H1 (cell line): ENCODE measurements at regions not wholly inside any gene's neighbourhood (a gene's known extent, or its start where the extent isn't known, plus 50 kb on each side); places are given as distances from the start of the nearest gene placed in this dataset.

Experiments used
- CTCF ChIA-PET: fragments of 300-600 bp; sonication (Branson Sonifier 250); formaldehyde crosslinking; loops from one replicate; lab custom pipeline; 2021; ENCODE audit not compliant: partially characterized antibody; lab: Charles Lee
- POLR2A ChIA-PET: fragments of 300-600 bp; sonication (Branson Sonifier 250); formaldehyde crosslinking; loops from one replicate; lab custom pipeline; 2021; ENCODE audit warnings: inconsistent platforms; ENCODE audit not compliant: partially characterized antibody; lab: Charles Lee
- DNase-seq, 2 experiments: peaks; one replicate each; pipeline versions ENCODE4 v3.0.0 to v3.0.0-alpha.2; 2010 to 2022; ENCODE audit warnings: low spot score in 2 of 2, low read depth in 1 of 2, mixed read lengths in 1 of 2
- FAIRE-seq: peaks from 2 replicates; lab custom pipeline; 2011; peaks lifted over from hg19 to GRCh38; lab: Jason Lieb, UNC
- H2AFZ ChIP-seq: 2 replicates; pipeline ENCODE4 v1.8.1; 2012; ENCODE audit warnings: low read length, inconsistent platforms
- H2AK5ac ChIP-seq: 2 replicates; pipeline ENCODE4 v1.6.1; 2013; ENCODE audit warnings: low read depth, low read length
- H2BK120ac ChIP-seq: replicated peaks from 2 replicates; pipeline ENCODE3; 2013; ENCODE audit warnings: low read depth, low read length, inconsistent platforms
- H2BK12ac ChIP-seq: 2 replicates; pipeline ENCODE4 v1.6.1; 2013; ENCODE audit warnings: low read depth, low read length
- H2BK15ac ChIP-seq: 2 replicates; pipeline ENCODE4 v1.6.1; 2013; ENCODE audit warnings: low read length
- H2BK20ac ChIP-seq: 2 replicates; pipeline ENCODE4 v1.6.1; 2013; ENCODE audit warnings: low read length
- H2BK5ac ChIP-seq: 2 replicates; pipeline ENCODE4 v1.6.1; 2013; ENCODE audit warnings: low read depth, low read length
- H3K14ac ChIP-seq: 2 replicates; pipeline ENCODE4 v1.6.1; 2013; ENCODE audit warnings: inconsistent platforms; ENCODE audit not compliant: insufficient read length
- H3K18ac ChIP-seq: 2 replicates; pipeline ENCODE4 v1.6.1; 2013; ENCODE audit warnings: low read length; ENCODE audit errors: extremely low read depth
- H3K23ac ChIP-seq: 2 replicates; pipeline ENCODE4 v1.6.1; 2013; ENCODE audit warnings: inconsistent platforms; ENCODE audit not compliant: insufficient read length
- H3K23me2 ChIP-seq: 2 replicates; pipeline ENCODE4 v1.6.1; 2013; ENCODE audit warnings: low read depth, low read length
- H3K27ac ChIP-seq: 2 replicates; pipeline ENCODE4 v1.6.1; 2011; ENCODE audit warnings: low read depth, low read length, inconsistent platforms
- H3K27me3 ChIP-seq, 4 experiments: replicated peaks in 1 of 4; 1 replicate in 1 of 4; 2 replicates in 3 of 4; pipeline versions ENCODE4 v1.6.1 to v1.8.1; 2011 to 2013; ENCODE audit warnings: low read length in 3 of 4, mild to moderate bottlenecking in 3 of 4, inconsistent platforms in 2 of 4, mixed read lengths in 2 of 4, moderate library complexity in 1 of 4; ENCODE audit not compliant: control insufficient read depth in 3 of 4, insufficient read depth in 3 of 4; ENCODE audit errors: extremely low read depth in 1 of 4
- H3K36me3 ChIP-seq, 4 experiments: 2 replicates each; pipeline versions ENCODE4 v1.6.1 to v1.8.1; 2011 to 2013; ENCODE audit warnings: mild to moderate bottlenecking in 4 of 4, low read length in 3 of 4, moderate library complexity in 2 of 4, control low read depth in 1 of 4, inconsistent platforms in 1 of 4; ENCODE audit not compliant: insufficient read depth in 4 of 4, control insufficient read depth in 2 of 4
- H3K4ac ChIP-seq: replicated peaks from 2 replicates; pipeline ENCODE3; 2013; ENCODE audit warnings: low read length, low read depth, mixed read lengths, inconsistent platforms; ENCODE audit not compliant: insufficient read length
- H3K4me1 ChIP-seq, 4 experiments: replicated peaks in 1 of 4; 1 replicate in 1 of 4; 2 replicates in 3 of 4; pipeline versions ENCODE4 v1.6.1 to v1.8.1; 2011 to 2013; ENCODE audit warnings: low read length in 3 of 4, inconsistent platforms in 2 of 4, mixed read lengths in 1 of 4; ENCODE audit not compliant: insufficient read depth in 4 of 4, control insufficient read depth in 3 of 4
- H3K4me2 ChIP-seq, 2 experiments: 2 replicates each; pipeline versions ENCODE4 v1.6.1 to v1.8.1; 2011 to 2013; ENCODE audit warnings: low read depth in 2 of 2, low read length in 2 of 2, control low read depth in 1 of 2, inconsistent platforms in 1 of 2, mild to moderate bottlenecking in 1 of 2; ENCODE audit not compliant: insufficient read depth in 1 of 2
- H3K4me3 ChIP-seq, 4 experiments: fragments of 200-600, 300-600 bp in 1 of 4; sonication (generic), shearing (Covaris generic), sonication (Bioruptor Twin) in 1 of 4; 2 replicates each; pipeline versions ENCODE4 v1.5.1 to v1.8.1; 2011 to 2016; ENCODE audit warnings: low read length in 4 of 4, low read depth in 3 of 4, control low read depth in 2 of 4, inconsistent platforms in 2 of 4, mild to moderate bottlenecking in 2 of 4, mixed read lengths in 1 of 4, moderate library complexity in 1 of 4; ENCODE audit not compliant: insufficient read depth in 2 of 4; ENCODE audit errors: extremely low read depth in 1 of 4
- H3K56ac ChIP-seq: replicated peaks from 2 replicates; pipeline ENCODE3; 2013; ENCODE audit warnings: low read depth, mild to moderate bottlenecking, mixed read lengths, low read length, inconsistent platforms; ENCODE audit not compliant: insufficient read length
- H3K79me1 ChIP-seq: 2 replicates; pipeline ENCODE4 v1.6.1; 2013; ENCODE audit warnings: low read depth, low read length, control low read depth
- H3K79me2 ChIP-seq, 2 experiments: 2 replicates each; pipeline versions ENCODE4 v1.6.1 to v1.8.1; 2012 to 2013; ENCODE audit warnings: low read length in 2 of 2, mild to moderate bottlenecking in 2 of 2, inconsistent platforms in 1 of 2; ENCODE audit not compliant: insufficient read depth in 2 of 2, control insufficient read depth in 1 of 2
- H3K9ac ChIP-seq, 4 experiments: replicated peaks in 1 of 4; 1 replicate in 1 of 4; 2 replicates in 3 of 4; pipeline versions ENCODE4 v1.6.1 to v1.8.1; 2011 to 2013; ENCODE audit warnings: low read depth in 3 of 4, low read length in 3 of 4, control low read depth in 2 of 4, mild to moderate bottlenecking in 2 of 4, moderate library complexity in 2 of 4, inconsistent platforms in 1 of 4; ENCODE audit errors: extremely low read depth in 1 of 4
- H3K9me3 ChIP-seq, 2 experiments: 2 replicates each; pipeline versions ENCODE4 v1.6.1 to v1.8.1; 2012 to 2013; ENCODE audit warnings: mild to moderate bottlenecking in 2 of 2, moderate library complexity in 2 of 2, control low read depth in 1 of 2, inconsistent platforms in 1 of 2, low read depth in 1 of 2, low read length in 1 of 2, mixed read lengths in 1 of 2; ENCODE audit not compliant: insufficient read depth in 2 of 2
- H4K20me1 ChIP-seq, 2 experiments: replicated peaks in 1 of 2; 2 replicates each; pipeline versions ENCODE3 to v1.8.1; 2011 to 2013; ENCODE audit warnings: inconsistent platforms in 2 of 2, low read length in 2 of 2, mild to moderate bottlenecking in 1 of 2; ENCODE audit not compliant: insufficient read depth in 2 of 2, control insufficient read depth in 1 of 2
- H4K5ac ChIP-seq: 2 replicates; pipeline ENCODE4 v1.6.1; 2013; ENCODE audit warnings: low read length, low read depth, mixed read lengths, inconsistent platforms; ENCODE audit not compliant: insufficient read length
- H4K8ac ChIP-seq: 2 replicates; pipeline ENCODE4 v1.8.0; 2013; ENCODE audit warnings: mild to moderate bottlenecking, moderate library complexity, low read length, inconsistent platforms; ENCODE audit not compliant: insufficient read depth; ENCODE audit errors: extremely low read depth
- H4K91ac ChIP-seq: replicated peaks from 2 replicates; pipeline ENCODE3; 2013; ENCODE audit warnings: low read length, mixed read lengths, inconsistent platforms; ENCODE audit not compliant: insufficient read length
- ASH2L ChIP-seq: fragments of 200-600, 300-600 bp; sonication (generic); IDR thresholded peaks from one replicate; pipeline ENCODE4 v1.7.1; 2017; ENCODE audit warnings: low read length
- RNF2 ChIP-seq: fragments of 200-900, 300-1000 bp; sonication (generic); IDR thresholded peaks from 2 replicates; pipeline ENCODE4 v1.7.1; 2016; ENCODE audit warnings: borderline replicate concordance, low read depth, mild to moderate bottlenecking, antibody characterized with exemption, low read length; ENCODE audit not compliant: poor library complexity, severe bottlenecking; ENCODE audit errors: missing control alignments
- WGBS, 2 experiments: shearing (Covaris generic) in 1 of 2; methylation state at CpG; one replicate each; pipeline versions ENCODE4 v1.1.6 to v1.1.7; 2013 to 2015; ENCODE audit warnings: low lambda C conversion rate in 2 of 2, mixed read lengths in 2 of 2, inconsistent platforms in 1 of 2, low coverage in 1 of 2, missing lambda C conversion rate in 1 of 2; ENCODE audit not compliant: insufficient replicate concordance in 2 of 2, insufficient coverage in 1 of 2, insufficient read length in 1 of 2; ENCODE audit errors: extremely low coverage in 1 of 2, missing lambda C conversion rate in 1 of 2; 5-methylcytosine and 5-hydroxymethylcytosine counted together

- no peak overlapping the region for H3K9ac ChIP-seq
- no peak overlapping the region for H2AK5ac ChIP-seq
- no peak overlapping the region for H4K91ac ChIP-seq
- H3K18ac ChIP-seq = no peak overlapping the region
- H4K5ac ChIP-seq = no peak overlapping the region
- no peaks in the 10 kb centered on the region for H3K36me3 ChIP-seq
- H3K9me3 ChIP-seq = no peaks in the 10 kb centered on the region
- H2BK15ac ChIP-seq = no peak overlapping the region
- H3K23me2 ChIP-seq = no peaks in the 10 kb centered on the region
- no peaks in the 10 kb centered on the region for H3K79me2 ChIP-seq
- FAIRE-seq = peak; percentile 57
- peaks cover 0 to 6% (median under 1%) of the 10 kb centered on the region in 4 experiments; a peak in 2 of 7 replicates for H3K4me1 ChIP-seq
- H3K27ac ChIP-seq = no peak overlapping the region
- no peaks in the 10 kb centered on the region for H4K20me1 ChIP-seq
- no peak overlapping the region for H2AFZ ChIP-seq
- H2BK120ac ChIP-seq = no peak overlapping the region
- no peak overlapping the region for H2BK5ac ChIP-seq
- no peak overlapping the region for H3K4ac ChIP-seq
- no peak overlapping the region for H3K4me2 ChIP-seq
- no peak overlapping the region for H4K8ac ChIP-seq
- TF ChIP-seq RNF2 = no peak
- no peak for TF ChIP-seq ASH2L
- H3K14ac ChIP-seq = no peak overlapping the region
- H3K79me1 ChIP-seq = no peaks in the 10 kb centered on the region
- H3K27me3 ChIP-seq = no peaks in the 10 kb centered on the region
- no peak overlapping the region for H3K4me3 ChIP-seq
- no peak overlapping the region for H2BK12ac ChIP-seq
- ChIA-PET CTCF (no interaction called here), POLR2A (no interaction called here)
- 56% methylated on average over 3 of the region's 3 CpGs; no CpG with 5 or more reads in 1 of the 2 experiments for WGBS, 2 experiments
- no peak for DNase-seq
- H2BK20ac ChIP-seq = no peak overlapping the region
- H3K23ac ChIP-seq = no peak overlapping the region
- H3K56ac ChIP-seq = no peak overlapping the region
Measured at GRCh38 chr5:145130996-145131395, 704.1 kb downstream of the PRELID2 start.
